HG02798 (cell line): ENCODE measurements at regions not wholly inside any gene's neighbourhood (a gene's known extent, or its start where the extent isn't known, plus 50 kb on each side); places are given as distances from the start of the nearest gene placed in this dataset.
"Not testable (repeated sequence)": the region's sequence is repeated elsewhere in the genome, so short reads cannot be mapped to it uniquely, and the experiment has no call there.

ENCODE experiments used
- ATAC-seq: cut with Tn5 transposase; IDR thresholded peaks from one replicate; pipeline ENCODE4 v1.9.1; 2021; ENCODE audit warnings: mild to moderate bottlenecking; ENCODE audit not compliant: unreplicated experiment, poor library complexity

DNA sequence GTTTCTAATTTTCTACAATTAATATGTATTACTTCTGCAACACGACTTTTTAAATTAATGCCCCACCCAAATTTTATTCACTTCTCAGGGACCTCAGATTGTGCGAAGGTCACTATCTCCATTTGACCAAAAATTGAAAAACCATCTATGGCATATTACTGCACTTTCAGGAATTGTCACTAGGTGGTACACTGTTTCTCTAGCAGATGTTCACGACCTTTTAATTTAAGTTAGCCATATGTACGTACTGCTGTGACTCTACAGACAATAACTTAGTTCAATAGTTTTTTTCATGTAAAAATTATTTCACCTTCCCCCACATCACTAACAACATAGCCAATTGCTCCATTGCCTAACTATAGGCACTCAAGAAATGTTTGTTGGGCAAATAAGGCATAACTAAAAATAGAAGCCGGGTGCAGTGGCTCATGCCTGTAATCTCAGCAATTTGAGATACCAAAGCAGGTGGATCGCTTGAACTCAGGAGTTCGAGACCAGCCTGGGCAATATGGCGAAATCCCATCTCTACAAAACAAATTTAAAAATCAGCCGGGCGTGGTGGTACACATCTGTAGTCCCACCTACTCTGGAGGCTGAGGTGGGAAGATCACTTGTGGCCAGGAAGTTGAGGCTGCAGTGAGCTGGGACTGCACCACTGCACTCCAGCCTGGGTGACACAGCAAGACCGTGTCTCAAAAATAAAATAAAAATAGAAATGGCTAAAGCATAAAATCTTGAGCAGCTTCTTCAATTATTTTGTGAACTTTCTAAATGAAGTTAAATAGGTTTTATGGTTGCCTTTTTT lies 75.7 kb upstream of the PKN2 start:
- ATAC-seq, result peak; percentile 71

DNA sequence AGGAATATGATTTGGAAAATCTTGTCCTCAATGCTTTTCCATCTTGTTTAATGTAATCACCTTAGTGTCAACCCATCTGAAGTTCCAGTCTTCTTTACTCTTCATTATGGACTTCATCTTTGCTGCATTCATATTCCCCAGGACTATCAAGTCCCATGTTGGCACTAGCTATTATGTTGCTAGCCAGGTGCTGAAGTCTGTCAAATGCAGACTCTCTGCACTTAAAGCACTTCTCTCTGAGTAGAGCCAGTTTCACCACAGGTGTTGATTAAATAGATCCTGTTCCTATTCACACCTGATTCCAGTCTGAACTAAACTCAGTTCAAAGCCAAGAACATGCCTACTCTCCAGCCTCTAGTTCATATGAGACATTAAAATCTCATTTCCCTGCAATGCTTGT lies 75.0 kb upstream of the PKN2 start:
- ATAC-seq, result no peak

DNA sequence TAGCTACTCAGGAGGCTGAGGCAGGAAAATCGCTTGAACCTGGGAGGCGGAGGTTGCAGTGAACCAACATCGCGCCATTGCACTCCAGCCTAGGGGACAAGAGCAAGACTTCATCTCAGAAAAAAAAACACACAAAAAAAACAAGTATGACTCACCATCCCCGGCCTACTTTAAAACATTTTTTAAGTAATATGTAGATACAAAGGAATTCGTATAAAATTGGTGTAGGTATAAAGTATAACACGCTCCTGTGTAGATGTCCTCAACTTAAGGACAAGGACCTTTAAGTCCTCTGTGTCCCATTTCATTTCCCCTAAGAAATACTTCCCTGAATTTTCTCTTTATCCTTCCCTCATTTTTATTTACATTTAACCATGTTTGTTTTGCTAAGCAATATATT lies 73.4 kb upstream of the PKN2 start:
- ATAC-seq, result no peak

DNA sequence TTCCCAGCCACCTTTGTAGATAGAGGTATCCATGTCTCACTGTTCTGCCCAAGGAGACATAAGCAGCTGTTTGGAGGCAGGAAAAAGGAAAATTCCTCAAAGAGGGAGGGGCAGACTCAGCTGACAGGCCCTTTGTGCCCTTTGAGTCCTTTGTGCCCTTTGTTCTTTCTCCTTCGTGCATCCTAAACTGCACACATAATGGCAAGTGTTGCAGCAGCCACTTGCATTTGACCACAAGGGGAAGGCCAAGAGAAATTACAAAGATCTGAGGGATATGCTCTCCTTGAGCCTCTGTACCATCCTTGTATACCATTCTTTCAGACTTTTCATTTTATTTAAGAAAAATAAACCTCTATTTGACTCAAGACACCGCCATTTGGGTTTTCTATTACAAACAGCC lies 71.8 kb upstream of the PKN2 start:
- no peak for ATAC-seq

DNA sequence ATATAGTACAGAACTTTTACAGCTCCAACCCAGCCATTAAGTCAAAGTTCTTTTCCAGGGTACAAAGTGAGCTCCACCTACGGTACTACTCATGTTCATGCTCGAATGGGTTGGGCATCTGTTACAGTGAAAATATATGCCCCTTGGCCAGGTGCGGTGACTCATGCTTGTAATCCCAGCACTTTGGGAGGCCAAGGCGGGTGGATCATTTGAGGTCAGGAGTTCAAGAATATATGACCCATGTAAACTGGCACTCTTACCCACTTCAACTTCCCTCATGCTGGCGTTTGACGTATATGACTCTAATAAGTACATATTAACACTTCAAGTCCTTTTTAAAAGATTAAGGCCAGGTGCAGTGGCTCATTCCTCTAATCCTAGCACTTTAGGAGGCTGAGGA lies 71.3 kb upstream of the PKN2 start:
- no peak for ATAC-seq

DNA sequence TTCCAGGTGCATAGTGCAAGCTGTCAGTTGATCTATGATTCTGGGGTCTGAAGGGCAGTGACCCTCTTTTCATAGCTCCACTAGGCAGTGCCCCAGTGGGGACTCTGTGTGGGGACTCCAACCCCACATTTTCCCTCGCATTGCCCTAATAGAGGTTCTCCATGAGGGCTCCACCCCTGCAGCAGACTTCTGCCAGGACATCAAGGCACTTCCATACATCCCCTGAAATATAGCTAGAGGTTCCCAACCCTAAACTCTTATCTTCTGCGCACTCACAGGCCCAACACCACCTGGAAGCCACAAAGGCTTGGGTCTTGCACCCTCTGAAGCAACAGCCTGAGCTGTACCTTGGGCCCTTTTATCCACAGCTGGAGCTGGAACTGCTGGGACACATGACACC lies 65.7 kb upstream of the PKN2 start:
- ATAC-seq, result no peak

DNA sequence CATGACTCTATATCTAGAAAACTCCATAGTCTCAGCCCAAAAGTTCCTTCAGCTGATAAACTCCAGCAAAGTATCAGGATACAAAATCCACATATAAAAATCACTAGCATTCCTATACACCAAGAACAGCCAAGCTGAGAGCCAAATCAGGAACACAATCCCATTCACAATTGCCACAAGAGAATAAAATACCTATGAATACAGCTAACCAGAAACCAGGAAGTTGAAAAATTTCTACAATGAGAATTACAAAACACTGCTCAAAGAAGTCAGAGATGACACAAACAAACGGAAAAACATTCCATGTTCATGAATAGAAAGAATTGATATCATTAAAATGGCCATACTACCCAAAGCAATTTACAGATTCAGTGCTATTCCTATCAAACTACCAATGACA lies 61.0 kb upstream of the PKN2 start:
- not testable (repeated sequence) for ATAC-seq
